ENCODE measurements at regions not wholly inside any gene's neighbourhood (a gene's known extent, or its start where the extent isn't known, plus 50 kb on each side); places are given as distances from the start of the nearest gene placed in this dataset.

- H3K9me2 ChIP-seq (ENCODE audit: insufficient read depth, low read length): no peaks in the 10 kb centered on the region
- H3K27ac ChIP-seq (ENCODE audit: low read length): no peak overlapping the region
- H4K20me1 ChIP-seq (ENCODE audit: insufficient read depth): no peaks in the 10 kb centered on the region
- H3K9ac ChIP-seq (ENCODE audit: low read length): no peak overlapping the region
- no peak overlapping the region for H3K4me3 ChIP-seq (ENCODE audit: low read length)
- H3K36me3 ChIP-seq (ENCODE audit: insufficient read depth, low read length): no peaks in the 10 kb centered on the region
- no peak overlapping the region for H2AFZ ChIP-seq (ENCODE audit: low read depth, low read length)
- no peaks in the 10 kb centered on the region for H3F3A ChIP-seq (ENCODE audit: insufficient read depth, low read length, poor library complexity, severe bottlenecking)
- H3K9me3 ChIP-seq (ENCODE audit: low read length): no peaks in the 10 kb centered on the region
- no peak overlapping the region for H3K4me2 ChIP-seq (ENCODE audit: low read length)
- H3K79me2 ChIP-seq (replicated peaks; ENCODE audit: insufficient read depth, low read length): no peaks in the 10 kb centered on the region
- no peaks in the 10 kb centered on the region for H3K27me3 ChIP-seq (ENCODE audit: insufficient read depth, low read depth, low read length)
- no peak for TF ChIP-seq EP300 (conservative IDR thresholded peaks at IDR 0.05; ENCODE audit: poor library complexity, severe bottlenecking)
- no peak for TF ChIP-seq SMC3 (conservative IDR thresholded peaks at IDR 0.05; ENCODE audit: poor library complexity)
- no peak for TF ChIP-seq RAD21 (conservative IDR thresholded peaks at IDR 0.05)
- no peak for TF ChIP-seq MXI1 (conservative IDR thresholded peaks at IDR 0.05; ENCODE audit: poor library complexity, severe bottlenecking)
- no peak for TF ChIP-seq REST (IDR thresholded peaks at IDR 0.05; ENCODE audit: borderline replicate concordance)
- TF ChIP-seq POLR2AphosphoS5 (IDR thresholded peaks at IDR 0.05): no peak
- TF ChIP-seq CTCF (IDR thresholded peaks at IDR 0.05; ENCODE audit: poor library complexity, severe bottlenecking): no peak
- no peak for TF ChIP-seq TAF1 (IDR thresholded peaks at IDR 0.05; ENCODE audit: low read depth)
- TF ChIP-seq EZH2 (IDR thresholded peaks at IDR 0.05; ENCODE audit: borderline replicate concordance, insufficient read depth, low read length, poor library complexity, severe bottlenecking): no peak
Measured at GRCh38 chr13:70893832-70894231, 785.6 kb upstream of the KLHL1 start.

- Histone ChIP-seq H3K9me3 (ENCODE audit: low read length) (no peaks in the 10 kb centered on the region), H3K27ac (ENCODE audit: low read length) (no peak overlapping the region), H3K4me3 (ENCODE audit: low read length) (no peak overlapping the region), H3F3A (ENCODE audit: insufficient read depth, low read length, poor library complexity, severe bottlenecking) (no peaks in the 10 kb centered on the region), H3K9me2 (ENCODE audit: insufficient read depth, low read length) (no peaks in the 10 kb centered on the region), H3K4me2 (ENCODE audit: low read length) (no peak overlapping the region), H3K36me3 (ENCODE audit: insufficient read depth, low read length) (no peaks in the 10 kb centered on the region), H3K9ac (ENCODE audit: low read length) (no peak overlapping the region), H4K20me1 (ENCODE audit: insufficient read depth) (no peaks in the 10 kb centered on the region), H2AFZ (ENCODE audit: low read depth, low read length) (no peak overlapping the region), H3K79me2 (replicated peaks; ENCODE audit: insufficient read depth, low read length) (no peaks in the 10 kb centered on the region), H3K27me3 (ENCODE audit: insufficient read depth, low read depth, low read length) (no peaks in the 10 kb centered on the region)
- TF ChIP-seq EZH2 (IDR thresholded peaks at IDR 0.05; ENCODE audit: borderline replicate concordance, insufficient read depth, low read length, poor library complexity, severe bottlenecking) (no peak), SMC3 (conservative IDR thresholded peaks at IDR 0.05; ENCODE audit: poor library complexity) (no peak), MXI1 (conservative IDR thresholded peaks at IDR 0.05; ENCODE audit: poor library complexity, severe bottlenecking) (no peak), POLR2AphosphoS5 (IDR thresholded peaks at IDR 0.05) (no peak), REST (IDR thresholded peaks at IDR 0.05; ENCODE audit: borderline replicate concordance) (no peak), EP300 (conservative IDR thresholded peaks at IDR 0.05; ENCODE audit: poor library complexity, severe bottlenecking) (no peak), CTCF (IDR thresholded peaks at IDR 0.05; ENCODE audit: poor library complexity, severe bottlenecking) (no peak), TAF1 (IDR thresholded peaks at IDR 0.05; ENCODE audit: low read depth) (no peak), RAD21 (conservative IDR thresholded peaks at IDR 0.05) (no peak)
Measured at GRCh38 chr13:70890289-70890688, 782.0 kb upstream of the KLHL1 start.

Measured in neural cell (in vitro differentiated cells).